Fibroblast of skin of right quadriceps (primary cell): ENCODE measurements at regions not wholly inside any gene's neighbourhood (a gene's known extent, or its start where the extent isn't known, plus 50 kb on each side); places are given as distances from the start of the nearest gene placed in this dataset.

Source experiments
- DNase-seq: peaks from one replicate; pipeline ENCODE4 v3.0.0-alpha.2; 2013

DNA sequence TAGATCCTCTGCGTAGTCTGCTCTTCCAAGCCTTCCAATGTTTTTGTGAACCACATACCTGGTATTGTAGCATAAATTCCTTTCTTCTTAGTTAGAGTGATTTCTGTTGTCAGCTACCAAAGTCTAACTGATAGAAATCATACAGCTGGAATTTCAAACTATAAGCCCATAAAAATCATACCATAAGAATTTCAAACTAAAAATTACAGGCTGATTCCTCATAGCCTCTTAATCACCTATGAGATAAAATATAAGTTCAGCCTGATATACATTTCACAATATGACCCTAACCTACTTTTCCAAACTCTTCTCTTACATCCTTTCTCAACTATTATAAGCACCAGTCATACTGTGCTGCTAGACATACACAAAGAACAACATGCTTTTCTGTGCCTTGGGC is 64.8 kb downstream of the PTHLH start:
- DNase-seq = peak; percentile 41

DNA sequence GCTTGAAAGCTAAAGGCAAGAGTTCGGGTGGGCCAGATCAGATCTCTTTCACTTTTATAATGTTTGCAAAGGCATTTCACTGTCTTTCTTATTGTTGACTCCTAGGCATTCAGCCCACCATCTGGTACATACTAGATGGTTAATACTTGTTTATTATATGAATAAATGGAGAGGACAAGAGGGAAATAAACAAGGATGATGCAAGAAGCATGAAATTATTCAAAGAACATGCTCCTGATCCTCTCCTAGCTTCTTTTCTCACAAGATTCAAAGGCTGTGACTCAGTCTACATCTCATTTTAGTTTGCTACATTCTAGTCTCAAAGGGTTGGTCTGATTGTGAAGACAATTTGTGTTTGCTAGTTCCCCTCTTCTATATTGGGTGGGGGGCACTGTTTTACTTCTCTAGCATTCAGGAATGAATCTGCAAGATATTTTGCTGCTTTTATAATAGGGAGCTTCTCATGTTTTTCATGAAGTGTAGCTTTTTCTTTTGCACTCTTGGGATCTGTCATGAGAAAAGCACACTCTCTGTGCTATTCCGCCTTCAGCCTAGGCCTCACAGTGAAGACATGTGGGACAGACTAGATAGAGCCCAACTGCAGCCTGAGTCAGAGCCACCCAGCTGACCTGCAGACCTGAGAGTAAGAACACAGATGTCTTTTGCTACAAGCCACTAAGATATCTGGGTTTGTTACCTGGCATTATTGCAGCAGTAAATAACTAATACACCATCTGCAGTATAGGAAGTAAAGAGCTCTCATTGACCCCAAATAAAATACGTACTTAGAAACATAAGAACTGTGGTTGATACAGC is 65.7 kb downstream of the PTHLH start:
- no peak for DNase-seq

DNA sequence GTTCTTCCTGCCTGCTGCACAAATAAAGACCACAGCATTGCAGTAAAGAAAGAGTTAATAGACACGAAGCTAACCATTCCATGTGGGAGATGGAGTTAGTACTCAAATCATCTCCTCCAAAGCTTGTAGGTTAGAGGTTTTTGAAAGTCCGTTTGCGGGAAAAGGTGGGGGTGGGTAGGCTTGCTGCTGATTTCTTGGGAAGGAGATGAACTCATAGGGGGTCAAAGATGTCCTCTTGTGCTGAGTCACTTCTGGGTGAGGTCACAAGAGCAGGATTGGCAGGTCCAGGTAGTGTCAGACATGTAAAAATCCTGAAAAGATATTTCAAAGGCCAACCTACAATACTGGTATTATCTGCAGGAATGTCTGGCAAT is 66.4 kb downstream of the PTHLH start:
- no peak for DNase-seq

DNA sequence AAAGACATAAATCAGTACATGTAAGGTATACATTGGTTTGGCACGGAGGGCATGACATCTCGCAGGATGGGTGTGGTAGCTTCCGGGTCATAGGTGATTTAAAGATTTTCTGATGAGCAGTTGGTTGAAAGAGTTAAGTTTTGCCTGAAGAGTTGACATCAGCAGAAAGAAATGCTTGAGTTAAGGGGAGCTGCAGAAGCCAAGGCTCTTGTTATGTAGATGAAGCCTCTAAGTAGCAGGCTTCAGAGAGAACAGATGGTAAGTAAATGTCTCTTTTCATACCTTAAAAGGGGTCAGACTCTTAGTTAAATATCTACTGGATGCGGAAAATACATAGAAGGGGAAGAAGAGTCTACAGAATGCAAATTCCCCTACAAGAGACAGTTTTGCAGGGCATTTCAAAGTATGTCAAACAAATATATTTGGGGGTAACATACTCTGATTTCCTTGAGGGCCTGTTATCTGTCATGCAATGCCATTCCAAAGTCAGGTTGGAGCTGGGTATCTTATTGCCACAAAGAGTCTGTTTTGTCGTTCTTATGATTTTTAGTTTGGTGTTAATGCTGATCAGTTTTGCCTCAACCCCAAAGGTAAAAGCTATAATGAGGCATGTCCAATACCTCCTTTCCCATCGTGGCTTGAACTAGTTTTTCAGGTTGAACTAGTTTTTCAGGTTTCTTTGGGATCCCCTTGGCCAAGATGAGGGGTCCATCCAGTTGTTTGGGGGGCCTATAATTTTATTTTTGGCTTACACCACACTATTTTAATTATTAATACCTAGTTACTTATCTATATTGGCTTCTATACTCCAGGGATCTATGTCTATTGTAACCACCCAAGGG is 67.0 kb downstream of the PTHLH start:
- DNase-seq = no peak

DNA sequence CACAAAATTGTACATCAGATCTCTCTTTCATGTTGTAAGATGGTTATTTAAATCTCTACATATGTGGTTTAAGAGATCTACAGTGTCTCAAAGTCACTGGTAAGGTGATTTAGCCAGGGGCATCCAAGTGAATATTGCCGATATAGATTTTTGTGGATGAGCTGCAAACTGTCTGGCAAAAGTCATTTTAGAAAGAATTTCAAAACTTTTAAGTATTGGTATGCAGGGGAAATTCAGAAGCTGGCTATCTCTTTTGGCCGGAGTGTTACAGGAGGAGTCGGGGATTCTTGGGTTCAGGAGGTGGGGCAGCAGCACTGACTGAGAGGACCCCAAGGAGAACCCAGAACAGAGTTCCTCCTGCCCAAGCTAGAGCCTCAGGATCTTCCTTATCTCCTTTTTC is 69.9 kb downstream of the PTHLH start:
- DNase-seq = no peak

DNA sequence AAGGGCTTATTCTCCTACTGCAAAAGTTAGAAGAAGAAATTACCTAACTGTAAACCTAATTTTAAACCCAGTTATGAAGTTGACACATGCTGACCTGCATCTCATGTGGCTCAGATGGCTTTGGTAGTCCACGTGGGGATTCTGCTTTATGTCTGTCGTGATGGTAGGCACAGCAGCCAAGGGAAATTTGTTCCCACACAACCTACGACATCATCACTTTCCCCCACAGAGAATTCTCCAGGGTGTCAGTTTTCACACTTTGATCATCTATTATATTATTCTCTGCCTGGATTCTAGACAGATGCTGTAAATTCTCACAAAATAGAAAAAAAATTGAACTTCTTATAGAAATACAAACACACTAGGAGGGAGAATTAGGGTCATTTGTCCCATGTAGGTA is 70.6 kb downstream of the PTHLH start:
- peak; percentile 40 for DNase-seq

DNA sequence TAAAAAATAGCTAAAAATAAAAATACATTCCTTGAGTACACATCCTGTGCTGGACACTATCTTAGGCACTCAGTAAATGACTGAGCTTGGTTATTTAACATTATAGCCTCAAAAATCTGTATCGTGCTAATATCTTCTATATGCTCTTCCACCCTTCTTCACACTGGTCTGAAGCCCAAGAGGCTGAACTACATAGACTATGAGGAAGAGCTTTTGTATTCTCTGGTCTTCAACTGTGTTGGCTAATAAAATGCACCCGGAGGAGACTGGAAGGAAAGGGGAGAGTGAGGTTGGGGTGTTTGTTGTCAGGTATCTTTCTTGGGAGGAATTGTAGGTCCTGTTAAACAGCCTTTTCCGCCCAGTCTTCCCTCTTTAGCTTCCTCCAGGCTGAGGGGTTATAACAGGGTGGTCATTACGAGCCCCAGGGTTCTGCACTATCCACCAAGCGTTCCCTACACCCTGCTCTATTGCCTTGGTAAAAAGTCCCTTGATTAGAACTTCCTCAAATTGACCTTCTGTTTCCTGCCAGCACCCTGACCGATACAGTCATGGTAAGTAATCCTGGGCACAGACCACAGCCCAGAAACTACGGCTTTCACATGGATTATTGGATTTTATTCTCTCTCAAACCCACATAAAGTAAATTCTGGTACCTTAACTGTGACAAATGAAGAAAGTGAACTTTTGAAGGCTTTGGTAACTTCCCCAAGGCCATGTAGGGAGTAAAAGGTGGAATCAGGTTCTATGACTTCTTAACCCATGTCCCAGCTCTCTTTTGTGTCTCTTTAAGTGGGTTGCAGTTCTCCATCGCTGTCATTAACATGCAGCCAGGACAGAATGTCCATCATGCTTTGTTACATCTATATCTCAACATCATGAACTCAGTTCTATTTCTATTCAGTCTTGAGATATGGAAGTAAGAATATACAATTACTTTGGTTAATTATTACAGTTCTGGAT is 71.3 kb downstream of the PTHLH start:
- DNase-seq = no peak

DNA sequence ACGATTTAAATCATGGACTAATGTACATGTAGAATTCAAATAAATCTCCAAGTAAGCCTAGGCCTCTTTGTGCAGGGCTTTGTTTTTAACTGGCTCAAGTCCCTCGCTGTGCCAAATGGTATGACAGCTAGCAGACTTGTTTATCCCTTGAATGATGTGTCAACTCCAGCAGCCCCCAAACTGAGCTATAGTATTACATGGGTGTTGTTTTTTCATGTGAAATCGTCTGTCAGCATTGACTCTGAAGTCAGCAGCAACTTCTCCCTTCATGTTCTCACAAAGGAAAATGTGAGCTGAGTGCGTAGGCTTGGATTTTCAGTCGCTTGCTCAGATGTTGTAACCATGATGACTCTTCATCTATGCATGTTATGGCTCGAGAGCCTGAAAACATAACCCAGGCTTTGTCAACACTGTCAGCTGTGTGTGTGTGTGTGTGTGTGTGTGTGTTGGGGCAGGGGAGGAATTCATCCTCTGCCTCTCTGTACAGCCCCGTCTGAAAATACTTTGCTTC is 73.3 kb downstream of the PTHLH start:
- DNase-seq = peak; percentile 98

DNA sequence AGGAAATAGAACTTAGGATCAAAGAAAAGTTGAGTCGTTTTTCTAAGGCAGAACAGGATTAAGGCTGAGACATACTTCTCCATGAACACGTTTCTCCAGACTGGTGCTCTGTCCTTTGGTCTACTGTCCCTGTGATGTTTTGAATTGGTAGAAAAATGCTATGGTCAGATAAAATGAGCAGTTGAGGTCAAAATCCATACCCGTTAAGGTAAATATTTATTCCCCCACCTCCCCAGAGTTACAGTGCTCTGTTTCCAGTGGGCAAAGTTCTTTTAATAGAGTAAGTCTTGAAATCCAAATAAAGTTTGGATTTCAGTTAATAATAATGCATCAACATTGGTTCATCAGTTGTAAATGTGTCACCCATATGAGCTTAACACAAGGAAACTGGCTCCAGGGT is 74.5 kb downstream of the PTHLH start:
- no peak for DNase-seq

DNA sequence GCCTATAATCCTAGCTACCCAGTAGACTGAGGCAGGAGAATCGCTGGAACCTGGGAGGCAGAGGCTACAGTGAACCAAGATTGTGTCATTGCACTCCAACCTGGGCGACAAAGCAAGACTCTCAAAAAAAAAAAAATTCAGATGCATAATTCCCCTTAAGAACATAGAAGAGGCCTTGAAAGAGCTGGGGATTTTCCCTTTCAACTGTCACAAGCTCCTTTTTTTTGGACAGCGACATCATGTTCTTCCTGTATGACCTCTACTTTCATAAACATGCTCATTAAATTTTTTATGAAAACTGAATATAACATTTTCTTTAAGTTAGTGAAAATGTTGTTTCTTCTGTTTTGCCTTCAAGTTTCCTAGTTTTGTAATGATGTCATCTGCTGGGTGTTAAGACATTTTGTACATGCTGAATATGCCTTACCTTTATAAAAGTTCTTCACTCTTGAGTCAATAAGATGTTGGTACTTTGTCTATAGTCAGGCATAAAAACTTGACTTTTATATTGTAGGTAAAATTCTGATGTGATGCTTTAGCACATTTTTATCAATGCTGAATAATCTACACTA is 76.0 kb downstream of the PTHLH start:
- no peak for DNase-seq

DNA sequence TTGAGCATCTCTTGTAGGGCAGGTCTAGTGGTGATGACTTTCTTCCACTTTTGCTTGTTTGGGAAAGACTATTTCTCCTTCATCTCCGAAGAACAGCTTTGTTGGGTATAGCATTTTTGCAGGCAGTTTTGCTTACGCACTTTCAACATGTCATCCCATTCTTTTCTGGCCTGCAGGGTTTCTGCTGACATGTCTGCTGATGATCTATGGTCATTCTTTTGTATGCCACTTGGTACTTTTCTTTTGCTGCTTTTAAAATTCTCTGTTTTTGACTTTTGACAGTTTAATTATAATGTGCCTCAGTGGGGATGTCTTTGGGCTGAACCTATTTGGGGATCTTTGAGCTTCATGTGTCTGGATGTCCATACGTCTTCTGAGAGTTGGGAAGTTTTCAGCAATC is 78.2 kb downstream of the PTHLH start:
- DNase-seq = no peak

DNA sequence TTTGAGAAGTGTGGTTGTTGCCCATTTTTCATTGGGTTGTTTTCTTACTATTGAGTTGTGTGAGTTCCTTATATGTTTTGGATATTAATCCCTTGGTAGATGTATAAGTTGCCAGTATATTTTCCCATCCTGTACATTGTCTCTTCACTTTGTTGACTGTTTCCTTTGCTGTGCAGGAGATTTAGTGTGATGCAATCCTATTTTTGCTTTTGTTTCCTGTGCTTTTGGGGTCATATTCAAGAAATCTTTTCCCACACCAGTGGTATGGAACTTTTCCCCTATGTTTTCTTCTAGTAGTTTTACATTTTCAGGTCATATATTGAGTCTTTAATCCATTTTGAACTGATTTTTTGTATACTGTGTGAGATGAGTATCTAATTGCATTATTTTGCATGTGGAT is 92.8 kb downstream of the PTHLH start:
- DNase-seq = no peak

DNA sequence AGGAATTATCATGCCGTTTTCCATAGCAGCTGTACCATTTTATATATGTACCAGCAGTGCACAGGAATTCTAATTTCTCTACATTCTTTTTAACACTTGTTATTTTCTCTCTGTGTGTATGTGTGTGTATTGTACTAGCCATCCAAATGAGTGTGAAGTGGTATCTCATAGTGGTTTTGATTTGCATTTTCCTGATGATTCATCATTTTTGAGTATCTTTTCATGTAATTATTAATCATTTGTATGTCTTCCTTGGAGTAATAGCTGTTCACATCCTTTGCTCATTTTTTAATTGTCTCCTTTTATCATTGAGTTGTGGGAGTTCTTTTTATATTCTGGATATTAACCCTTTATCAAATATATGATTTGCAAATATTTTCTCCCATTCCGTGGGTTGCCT is 95.6 kb upstream of the MANSC4 start:
- DNase-seq = no peak

DNA sequence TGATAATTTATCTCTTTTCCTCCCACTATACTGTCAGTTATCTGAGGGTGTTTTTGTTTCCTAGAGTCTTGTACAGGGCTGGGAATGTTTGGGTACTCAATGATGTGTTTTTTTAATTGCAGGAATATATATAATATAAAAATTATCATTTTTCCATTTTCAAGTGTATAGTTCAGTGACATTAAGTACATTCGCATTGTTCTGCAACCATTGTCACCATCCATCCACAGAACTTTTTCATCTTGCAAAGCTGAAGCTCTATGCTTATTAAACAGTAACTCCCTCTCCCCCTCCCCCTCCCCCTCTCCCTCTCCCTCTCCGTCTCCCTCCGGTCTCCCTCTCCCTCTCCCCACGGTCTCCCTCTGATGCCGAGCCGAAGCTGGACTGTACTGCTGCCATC is 93.0 kb upstream of the MANSC4 start:
- no peak for DNase-seq

DNA sequence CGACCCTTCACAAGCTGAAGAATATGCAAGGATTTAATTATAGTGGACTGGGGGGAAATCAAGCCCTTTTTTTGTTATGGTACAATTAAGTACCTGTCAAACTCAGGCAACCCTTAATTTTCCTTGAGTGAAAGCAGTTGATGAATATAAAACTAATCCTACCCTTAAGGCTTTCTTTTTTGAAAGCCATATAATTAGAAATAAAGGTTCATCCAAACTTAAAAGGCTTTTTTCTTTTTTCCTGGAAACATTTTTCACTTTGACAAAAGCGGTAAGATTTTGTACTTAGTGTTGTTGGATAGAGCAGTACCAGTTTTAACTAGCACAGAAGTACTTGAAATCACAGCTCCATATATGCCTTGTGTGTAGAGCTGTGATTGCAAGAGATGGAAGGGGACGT is 91.9 kb upstream of the MANSC4 start:
- DNase-seq = no peak

DNA sequence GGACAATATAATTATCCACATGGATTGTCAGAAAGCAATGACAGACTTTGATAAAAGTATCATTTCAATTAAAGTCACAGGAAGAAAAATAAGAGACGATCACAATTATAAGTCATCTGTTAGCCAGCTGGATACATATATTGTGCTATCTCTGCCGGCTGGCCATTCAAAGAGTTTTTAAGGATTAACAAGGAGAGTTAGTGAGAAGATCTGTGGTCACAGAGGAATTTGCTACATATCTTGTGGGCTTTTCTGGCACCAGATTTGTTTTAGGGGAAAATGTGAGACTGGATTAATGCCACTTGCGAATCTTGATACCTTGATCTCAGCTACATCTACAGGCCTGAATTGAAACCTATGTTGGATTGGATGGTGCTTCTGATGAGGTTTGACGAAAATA is 90.9 kb upstream of the MANSC4 start:
- peak; percentile 92 for DNase-seq

DNA sequence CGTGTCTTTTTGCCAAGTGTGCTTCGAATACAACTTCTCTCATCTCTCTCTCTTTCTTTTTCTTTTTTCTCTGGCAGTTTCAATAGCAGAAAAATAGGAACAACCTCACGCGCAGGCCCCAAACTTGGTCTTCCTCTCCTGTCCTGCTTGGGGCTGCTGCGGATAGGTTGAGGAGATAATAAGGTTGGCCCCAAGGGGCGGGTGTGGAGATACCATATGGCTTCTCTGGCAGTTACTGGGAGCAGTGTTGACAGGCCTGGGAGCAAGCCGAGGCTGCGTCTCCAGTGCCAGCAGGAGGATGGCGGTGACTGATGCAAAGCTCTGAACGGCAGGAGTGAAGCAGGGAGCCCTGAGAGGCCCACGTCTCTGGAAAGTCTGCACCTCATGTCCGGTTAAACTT is 89.5 kb upstream of the MANSC4 start:
- no peak for DNase-seq

DNA sequence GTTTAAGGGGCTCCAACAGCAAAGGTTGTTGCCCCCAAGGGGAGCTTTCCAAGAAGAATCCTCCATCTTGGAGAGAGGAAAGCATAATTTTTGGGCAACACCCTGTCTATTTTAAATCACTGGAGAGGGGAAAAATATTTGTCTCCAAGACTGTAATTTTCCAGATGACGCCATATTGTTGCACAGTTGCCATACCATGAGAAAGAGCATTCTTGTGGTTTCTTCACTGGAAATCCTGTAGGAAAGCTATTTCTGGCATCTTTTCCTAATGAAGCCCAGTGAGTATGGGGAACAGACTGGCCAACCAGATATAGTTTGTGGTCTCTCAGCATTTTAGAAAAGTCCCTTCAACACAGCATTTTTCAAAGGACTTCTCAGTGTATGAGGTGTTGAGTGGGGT is 88.1 kb upstream of the MANSC4 start:
- DNase-seq = peak; percentile 99

DNA sequence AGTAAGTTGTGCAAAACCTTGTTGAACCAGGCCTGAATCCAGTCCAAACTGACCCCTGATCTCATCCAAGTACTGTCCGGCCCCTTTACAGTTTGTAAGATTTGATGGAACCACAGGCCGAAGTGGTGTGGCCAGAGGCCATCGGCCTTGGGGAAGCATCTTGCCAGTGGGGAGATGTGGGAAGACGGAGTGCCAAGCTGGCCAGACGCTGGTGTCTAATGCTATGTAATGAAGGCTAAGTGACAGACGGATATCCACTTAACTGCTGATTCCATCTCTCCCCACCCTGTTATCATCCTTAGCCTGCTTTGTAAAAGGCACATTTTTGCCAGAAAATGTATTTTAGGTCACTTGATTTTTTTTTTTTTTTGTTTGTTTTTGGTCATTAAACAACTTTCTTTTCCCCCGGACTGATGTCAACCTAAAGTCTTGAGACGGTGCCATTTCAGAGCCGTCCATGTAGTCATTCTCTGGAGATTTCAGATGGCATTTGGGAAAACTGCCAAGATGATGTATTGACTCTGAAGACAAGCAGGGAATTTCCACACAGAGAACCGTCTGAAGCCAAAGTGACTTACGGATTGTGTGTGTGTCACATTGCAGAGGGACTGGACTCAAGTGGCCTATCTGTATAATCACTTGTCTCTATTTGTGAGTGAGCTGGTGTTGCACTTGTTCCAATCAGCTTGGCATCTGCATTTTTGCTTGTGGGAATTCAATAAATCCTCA is 86.5 kb upstream of the MANSC4 start:
- DNase-seq = peak; percentile 70

DNA sequence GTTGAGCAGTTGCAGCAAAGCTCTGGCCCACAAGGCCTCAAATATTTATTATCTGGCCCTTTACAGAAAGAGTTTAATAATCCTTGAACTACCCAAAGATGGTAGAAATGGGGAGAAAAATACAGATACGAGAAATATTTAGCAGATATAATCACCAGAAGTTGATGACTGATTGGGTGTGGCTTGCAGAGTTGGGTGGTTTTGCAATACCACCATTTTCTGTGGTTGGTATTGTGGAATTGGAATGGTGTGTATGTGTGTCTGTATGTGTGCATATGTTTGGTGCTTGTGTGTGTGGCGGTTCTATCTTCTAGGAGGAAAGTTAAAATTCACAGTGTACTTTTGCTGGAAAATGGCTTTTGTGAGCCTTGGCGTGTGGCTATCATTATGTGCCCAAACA is 85.4 kb upstream of the MANSC4 start:
- DNase-seq = peak; percentile 82

DNA sequence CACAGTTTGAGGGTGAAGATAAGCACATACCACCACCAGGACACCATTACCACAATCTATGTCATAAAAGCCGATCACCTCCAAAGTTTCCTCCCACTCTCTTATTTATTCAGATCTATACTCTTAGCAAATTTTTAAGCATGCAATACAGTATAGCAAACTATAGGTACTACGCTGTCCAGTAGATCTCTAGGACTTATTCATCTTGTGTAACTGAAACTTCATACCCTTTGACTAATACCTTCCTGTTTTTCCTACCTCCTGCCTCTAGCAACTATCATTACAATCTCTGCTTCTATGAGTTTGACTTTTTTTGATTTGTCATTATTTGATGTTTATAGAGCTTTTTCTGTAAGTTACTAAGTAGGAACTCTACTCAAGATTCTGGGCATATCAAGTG is 84.5 kb upstream of the MANSC4 start:
- peak; percentile 14 for DNase-seq

DNA sequence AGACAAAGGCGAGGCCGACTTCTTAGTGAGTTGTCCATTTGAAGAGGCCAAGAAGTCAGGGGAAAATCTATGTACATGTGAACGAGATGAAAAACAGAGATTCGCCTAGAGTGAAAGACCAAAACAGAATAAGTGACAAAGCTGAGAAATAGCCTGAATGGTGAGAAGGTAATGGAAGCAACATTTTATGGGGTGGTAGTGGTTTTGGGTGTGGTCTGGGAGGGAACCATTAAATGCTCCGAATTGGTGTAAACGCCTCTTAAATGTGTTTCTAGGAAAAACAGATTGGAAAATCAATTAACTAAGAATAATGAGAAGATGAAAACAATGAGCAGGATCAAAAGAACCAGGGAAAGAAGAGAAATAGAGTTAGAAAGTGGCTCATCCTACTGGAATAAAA is 83.8 kb upstream of the MANSC4 start:
- no peak for DNase-seq
